ENCODE measurements at regions not wholly inside any gene's neighbourhood (a gene's known extent, or its start where the extent isn't known, plus 50 kb on each side); places are given as distances from the start of the nearest gene placed in this dataset.

DNA sequence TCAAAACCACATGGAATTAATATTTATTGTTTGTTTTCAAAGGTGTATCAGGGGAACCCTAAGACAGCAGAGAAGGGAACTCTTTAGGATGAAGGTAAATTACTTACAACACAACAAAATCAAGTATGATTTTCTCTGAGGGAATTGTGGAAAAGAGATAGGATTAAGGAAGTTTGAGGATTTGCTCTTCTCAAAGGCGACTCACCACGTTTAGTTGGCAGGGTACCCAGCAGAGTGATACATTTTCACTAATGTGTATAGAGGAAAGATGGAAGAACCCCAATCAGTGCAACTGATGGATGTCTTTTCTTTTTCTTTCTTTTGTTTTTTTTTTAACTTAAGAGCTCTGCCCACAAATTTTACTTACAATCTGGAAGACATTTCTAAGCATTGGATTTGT is 499.2 kb downstream of the CCER1 start:
- TF ChIP-seq, protein P1, sequence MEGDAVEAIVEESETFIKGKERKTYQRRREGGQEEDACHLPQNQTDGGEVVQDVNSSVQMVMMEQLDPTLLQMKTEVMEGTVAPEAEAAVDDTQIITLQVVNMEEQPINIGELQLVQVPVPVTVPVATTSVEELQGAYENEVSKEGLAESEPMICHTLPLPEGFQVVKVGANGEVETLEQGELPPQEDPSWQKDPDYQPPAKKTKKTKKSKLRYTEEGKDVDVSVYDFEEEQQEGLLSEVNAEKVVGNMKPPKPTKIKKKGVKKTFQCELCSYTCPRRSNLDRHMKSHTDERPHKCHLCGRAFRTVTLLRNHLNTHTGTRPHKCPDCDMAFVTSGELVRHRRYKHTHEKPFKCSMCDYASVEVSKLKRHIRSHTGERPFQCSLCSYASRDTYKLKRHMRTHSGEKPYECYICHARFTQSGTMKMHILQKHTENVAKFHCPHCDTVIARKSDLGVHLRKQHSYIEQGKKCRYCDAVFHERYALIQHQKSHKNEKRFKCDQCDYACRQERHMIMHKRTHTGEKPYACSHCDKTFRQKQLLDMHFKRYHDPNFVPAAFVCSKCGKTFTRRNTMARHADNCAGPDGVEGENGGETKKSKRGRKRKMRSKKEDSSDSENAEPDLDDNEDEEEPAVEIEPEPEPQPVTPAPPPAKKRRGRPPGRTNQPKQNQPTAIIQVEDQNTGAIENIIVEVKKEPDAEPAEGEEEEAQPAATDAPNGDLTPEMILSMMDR (IDR thresholded peaks at IDR 0.05): no peak
- no peak for TF ChIP-seq POLR2A (IDR thresholded peaks at IDR 0.05)
